ENCODE measurements at regions not wholly inside any gene's neighbourhood (a gene's known extent, or its start where the extent isn't known, plus 50 kb on each side); places are given as distances from the start of the nearest gene placed in this dataset.

DNA sequence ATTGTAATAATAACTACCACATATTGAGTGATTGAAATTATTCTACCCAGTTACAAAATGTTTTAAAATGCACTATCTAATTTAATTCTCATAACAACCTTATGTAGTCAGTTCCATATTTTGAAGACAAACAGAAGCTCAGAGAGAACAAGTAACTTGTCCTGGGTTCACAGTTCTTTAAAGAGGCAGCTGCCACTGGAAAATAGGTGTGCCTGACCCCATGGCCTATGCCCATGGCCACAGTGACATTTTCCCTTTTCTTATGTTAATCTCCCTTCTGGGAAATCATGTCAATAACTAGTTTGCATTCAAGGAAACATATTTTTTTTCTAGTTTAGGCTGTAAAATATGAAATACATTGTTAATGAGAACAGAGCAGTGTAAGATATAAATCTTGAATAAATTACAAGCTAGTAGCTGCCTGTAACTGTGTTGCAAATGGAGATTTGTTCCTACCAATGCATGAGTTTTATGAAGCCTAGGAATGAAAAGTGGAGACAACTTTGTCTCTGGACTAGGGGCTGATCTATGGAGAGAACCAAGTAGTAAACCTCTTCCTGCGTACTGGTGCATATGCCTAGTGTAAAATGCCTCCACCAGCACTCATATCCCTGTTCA lies 1018.0 kb downstream of the NTRK3 start:
- TF ChIP-seq CTCF (IDR thresholded peaks at IDR 0.05; ENCODE audit: insufficient read depth, low read length) (no peak), POLR2AphosphoS5 (IDR thresholded peaks at IDR 0.05; ENCODE audit: low read depth) (no peak), GABPA (IDR thresholded peaks at IDR 0.05; ENCODE audit: low read depth) (no peak), REST (IDR thresholded peaks at IDR 0.05; ENCODE audit: insufficient replicate concordance, low read depth) (no peak), SPI1 (IDR thresholded peaks at IDR 0.05; ENCODE audit: borderline replicate concordance, low read depth) (no peak)

All from HL-60 (cell line).